GM23338 (cell line): ENCODE measurements at regions not wholly inside any gene's neighbourhood (a gene's known extent, or its start where the extent isn't known, plus 50 kb on each side); places are given as distances from the start of the nearest gene placed in this dataset.

ENCODE experiments used
- ATAC-seq: fragments of 200-7000 bp; cut with Tn5 transposase; 3 replicates; pipeline ENCODE4 v1.9.1; 2020
- DNase-seq: peaks from one replicate; pipeline ENCODE4 v3.0.0-alpha.2; 2015; ENCODE audit warnings: low spot score
- H2AFZ ChIP-seq: fragments of 200-600 bp; sonication (generic); 2 replicates; pipeline ENCODE4 v1.8.0; 2016; ENCODE audit warnings: antibody characterized with exemption, mild to moderate bottlenecking, moderate library complexity
- H3F3A ChIP-seq: fragments of 200-600 bp; sonication (generic); replicated peaks from 2 replicates; pipeline ENCODE4 v1.8.0; 2017; ENCODE audit warnings: antibody characterized with exemption, mixed run types, low read depth
- H3K27ac ChIP-seq: fragments of 200-600 bp; sonication (generic); 2 replicates; pipeline ENCODE4 v1.6.1; 2016; ENCODE audit warnings: low read depth
- H3K27me3 ChIP-seq: fragments of 200-600 bp; sonication (generic); 2 replicates; pipeline ENCODE4 v1.8.0; 2016; ENCODE audit warnings: mild to moderate bottlenecking, mixed run types, moderate library complexity; ENCODE audit not compliant: insufficient read depth
- H3K36me3 ChIP-seq: fragments of 200-600 bp; sonication (generic); 2 replicates; pipeline ENCODE4 v1.8.0; 2016; ENCODE audit warnings: mild to moderate bottlenecking; ENCODE audit not compliant: insufficient read depth
- H3K4me1 ChIP-seq: fragments of 200-600 bp; sonication (generic); 2 replicates; pipeline ENCODE4 v1.8.0; 2016; ENCODE audit warnings: mild to moderate bottlenecking, moderate library complexity; ENCODE audit not compliant: insufficient read depth
- H3K4me2 ChIP-seq: fragments of 200-600 bp; sonication (generic); 2 replicates; pipeline ENCODE4 v1.7.1; 2017; ENCODE audit warnings: mixed run types
- H3K4me3 ChIP-seq: fragments of 200-600 bp; sonication (generic); 2 replicates; pipeline ENCODE4 v1.6.1; 2016; ENCODE audit warnings: mixed run types
- H3K79me2 ChIP-seq: fragments of 200-600 bp; sonication (generic); replicated peaks from 2 replicates; pipeline ENCODE4 v1.8.0; 2017; ENCODE audit warnings: mild to moderate bottlenecking; ENCODE audit not compliant: insufficient read depth
- H3K9me2 ChIP-seq: fragments of 200-600 bp; sonication (generic); 2 replicates; pipeline ENCODE4 v1.8.0; 2017; ENCODE audit not compliant: insufficient read depth
- H4K20me1 ChIP-seq: fragments of 200-600 bp; sonication (generic); replicated peaks from 2 replicates; pipeline ENCODE4 v1.8.0; 2017; ENCODE audit warnings: mild to moderate bottlenecking; ENCODE audit not compliant: insufficient read depth
- H3K27ac Mint-ChIP-seq: 2 replicates; pipeline ENCODE4 v1.8.0; 2020; ENCODE audit warnings: inconsistent platforms, mild to moderate bottlenecking, moderate library complexity, mixed read lengths
- H3K27me3 Mint-ChIP-seq: 3 replicates; pipeline ENCODE4 v1.8.0; 2022; ENCODE audit warnings: low read depth, mild to moderate bottlenecking, moderate library complexity, mixed read lengths, inconsistent platforms; ENCODE audit not compliant: insufficient read depth, poor library complexity
- H3K36me3 Mint-ChIP-seq: 3 replicates; pipeline ENCODE4 v1.8.0; 2021; ENCODE audit warnings: low read depth, mild to moderate bottlenecking, inconsistent platforms, moderate library complexity, mixed read lengths
- H3K4me1 Mint-ChIP-seq: 3 replicates; pipeline ENCODE4 v1.8.0; 2020; ENCODE audit warnings: mild to moderate bottlenecking, inconsistent platforms, mixed read lengths
- H3K4me3 Mint-ChIP-seq: 3 replicates; pipeline ENCODE4 v1.8.0; 2021; ENCODE audit warnings: moderate library complexity, mild to moderate bottlenecking, inconsistent platforms, mixed read lengths
- H3K9me3 Mint-ChIP-seq: 3 replicates; pipeline ENCODE4 v1.8.0; 2020; ENCODE audit warnings: moderate library complexity, mild to moderate bottlenecking, inconsistent platforms, mixed read lengths
- CTCF ChIP-seq, 2 experiments: fragments of 200-600 bp in 1 of 2; sonication (generic) in 1 of 2; conservative IDR thresholded peaks; 2 replicates each; pipeline versions ENCODE4 v1.5.1 to v1.6.1; 2016 to 2017; ENCODE audit warnings: antibody characterized with exemption in 2 of 2, low read depth in 2 of 2, mild to moderate bottlenecking in 2 of 2, moderate library complexity in 1 of 2
- ETS1 ChIP-seq: IDR thresholded peaks from 2 replicates; pipeline ENCODE4 v1.6.1; 2016; ENCODE audit warnings: antibody characterized with exemption
- EZH2 ChIP-seq: fragments of 200-600 bp; sonication (generic); IDR thresholded peaks from one replicate; pipeline ENCODE4 v1.8.0; 2017; ENCODE audit warnings: antibody characterized with exemption, mild to moderate bottlenecking, low read depth; ENCODE audit not compliant: unreplicated experiment
- EZH2phosphoT487 ChIP-seq: fragments of 200-600 bp; sonication (generic); IDR thresholded peaks from one replicate; pipeline ENCODE4 v1.8.1; 2018; ENCODE audit warnings: antibody characterized with exemption; ENCODE audit not compliant: unreplicated experiment
- NANOG ChIP-seq: IDR thresholded peaks from 2 replicates; pipeline ENCODE4 v1.6.1; 2016; ENCODE audit warnings: antibody characterized with exemption, borderline replicate concordance
- POLR2AphosphoS5 ChIP-seq: IDR thresholded peaks from 2 replicates; pipeline ENCODE4 v1.6.1; 2016; ENCODE audit warnings: antibody characterized with exemption, low read depth
- REST ChIP-seq: IDR thresholded peaks from one replicate; pipeline ENCODE4 v1.6.1; 2018; ENCODE audit warnings: antibody characterized with exemption; ENCODE audit not compliant: unreplicated experiment
- ZNF331 ChIP-seq: fragments of 250-450 bp; sonication (Bioruptor Pico); IDR thresholded peaks from 2 replicates; pipeline ENCODE4 v1.5.0; 2020; ENCODE audit warnings: low read depth, mild to moderate bottlenecking, moderate library complexity
- ZNF462 ChIP-seq: fragments of 250-450 bp; sonication (Bioruptor Pico); IDR thresholded peaks from 2 replicates; pipeline ENCODE4 v1.5.0; 2020; ENCODE audit warnings: mild to moderate bottlenecking, moderate library complexity

- H3K79me2 ChIP-seq, result no peaks in the 10 kb centered on the region
- H4K20me1 ChIP-seq, result no peaks in the 10 kb centered on the region
- Mint-ChIP-seq H3K27ac (no peak overlapping the region), H3K4me3 (no peak overlapping the region), H3K27me3 (peaks cover 1% of the 10 kb centered on the region), H3K9me3 (no peaks in the 10 kb centered on the region), H3K36me3 (no peaks in the 10 kb centered on the region), H3K4me1 (peaks cover 10% of the 10 kb centered on the region)
- no peaks in the 10 kb centered on the region for H3K4me1 ChIP-seq
- DNase-seq (no peak), ATAC-seq (no peak)
- no peaks in the 10 kb centered on the region for H3F3A ChIP-seq
- H3K9me2 ChIP-seq, result no peaks in the 10 kb centered on the region
- no peak overlapping the region for H3K4me3 ChIP-seq
- H3K27ac ChIP-seq, result no peak overlapping the region
- H3K36me3 ChIP-seq, result no peaks in the 10 kb centered on the region
- no peaks in the 10 kb centered on the region for H3K27me3 ChIP-seq
- no peak overlapping the region for H3K4me2 ChIP-seq
- H2AFZ ChIP-seq, result no peak overlapping the region
- TF ChIP-seq CTCF (conservative IDR thresholded peaks at IDR 0.05; ENCODE audit: low read depth in 2 of 2) (no peak), NANOG (no peak), ETS1 (no peak), POLR2AphosphoS5 (no peak), EZH2 (no peak), ZNF462 (CRISPR knock-in tag) (no peak), ZNF331 (no peak), REST (no peak), EZH2phosphoT487 (no peak)
These were observed 60.8 kb upstream of the FMR1 start for GRCh38 chrX:147850875-147851274.
